NCI-H345 (cell line): ENCODE measurements at regions not wholly inside any gene's neighbourhood (a gene's known extent, or its start where the extent isn't known, plus 50 kb on each side); places are given as distances from the start of the nearest gene placed in this dataset.
"Not testable (repeated sequence)": the region's sequence is repeated elsewhere in the genome, so short reads cannot be mapped to it uniquely, and the experiment has no call there.

ENCODE experiments used
- DNase-seq: peaks from one replicate; lab custom pipeline; 2025; lab: John Stamatoyannopoulos, UW

DNA sequence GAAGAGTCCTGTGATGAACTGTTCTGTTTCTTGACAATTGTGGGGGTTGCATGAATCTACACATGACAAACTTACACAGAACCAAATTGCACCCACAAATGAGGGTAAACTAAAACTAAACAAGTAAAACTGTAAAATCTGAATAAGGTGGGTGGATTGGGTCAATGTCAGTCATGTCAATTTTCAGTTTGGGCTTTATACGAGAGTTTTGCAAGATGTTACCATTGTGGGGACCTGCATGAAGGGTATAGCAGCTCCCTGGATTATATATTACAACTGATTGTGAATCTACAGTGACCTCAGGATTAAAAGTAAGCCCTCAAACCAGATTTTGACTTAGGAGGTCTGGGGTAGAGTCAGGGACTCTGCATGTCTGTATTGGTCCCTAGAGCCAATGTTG, 101.5 kb upstream of the LHX5 start:
- no peak for DNase-seq

DNA sequence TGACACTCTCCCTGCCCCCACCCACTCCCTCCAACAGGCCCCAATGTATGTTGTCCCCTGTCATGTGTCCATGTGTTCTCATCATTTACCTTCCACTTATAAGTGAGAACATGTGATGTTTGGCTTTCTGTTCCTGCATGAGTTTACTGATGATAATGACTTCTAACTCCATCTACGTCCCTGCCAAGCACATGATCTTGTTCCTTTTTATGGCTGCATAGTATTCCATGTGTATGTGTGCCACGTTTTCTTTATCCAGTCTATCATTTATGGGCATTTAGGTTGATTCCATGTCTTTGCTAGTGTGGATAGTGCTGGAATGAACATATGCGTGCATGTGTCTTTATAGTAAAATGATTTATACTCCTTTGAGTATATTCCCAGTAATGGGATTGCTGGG, 100.0 kb upstream of the LHX5 start:
- DNase-seq, result no peak

- DNase-seq, result no peak
Observed at GRCh38 chr12:113569806-113570205, 98.1 kb upstream of the LHX5 start.

- no peak for DNase-seq
Observed at GRCh38 chr12:113568021-113568420, 96.3 kb upstream of the LHX5 start.

DNA sequence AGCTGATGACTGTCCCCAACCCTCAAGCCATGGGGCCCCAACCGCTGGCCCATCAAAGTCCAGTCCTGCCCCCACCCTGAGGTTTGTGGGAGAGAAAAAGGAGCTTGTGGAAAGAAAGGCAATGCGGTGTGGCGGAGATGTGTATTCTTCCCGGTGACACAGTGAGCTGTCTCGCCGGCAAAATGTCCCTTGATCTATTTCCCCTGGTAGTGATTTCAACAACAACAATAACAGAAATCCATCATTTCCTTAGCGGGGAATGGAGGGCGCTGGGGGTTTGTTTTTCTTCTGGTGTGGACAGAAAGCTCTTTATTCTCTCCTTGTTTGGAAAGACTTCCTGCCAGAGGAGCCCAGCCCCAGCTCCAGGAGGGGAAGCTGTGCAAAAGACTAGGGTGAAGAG, 93.7 kb upstream of the LHX5 start:
- no peak for DNase-seq

- no peak for DNase-seq
Observed at GRCh38 chr12:113561068-113561780, 89.6 kb upstream of the LHX5 start.

DNA sequence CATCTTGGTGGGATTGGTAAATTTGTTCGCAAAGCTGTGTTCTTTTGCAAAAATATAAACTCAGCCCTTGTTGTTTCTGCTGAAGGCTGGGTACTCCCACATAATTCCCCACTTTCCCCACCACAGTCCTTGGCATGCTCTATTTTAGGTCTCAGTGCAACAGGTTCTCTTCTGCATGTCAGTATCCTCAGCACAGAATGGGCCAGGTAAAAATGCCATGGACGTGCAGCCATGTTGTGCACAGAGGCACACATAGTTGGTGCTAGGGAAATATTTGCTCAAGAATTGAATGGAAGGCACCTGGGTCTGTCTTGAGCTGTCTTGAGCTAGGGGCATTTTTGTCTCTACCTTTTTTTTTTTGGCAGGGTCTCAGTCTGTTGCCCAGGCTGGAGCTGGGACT, 87.8 kb upstream of the LHX5 start:
- no peak for DNase-seq

DNA sequence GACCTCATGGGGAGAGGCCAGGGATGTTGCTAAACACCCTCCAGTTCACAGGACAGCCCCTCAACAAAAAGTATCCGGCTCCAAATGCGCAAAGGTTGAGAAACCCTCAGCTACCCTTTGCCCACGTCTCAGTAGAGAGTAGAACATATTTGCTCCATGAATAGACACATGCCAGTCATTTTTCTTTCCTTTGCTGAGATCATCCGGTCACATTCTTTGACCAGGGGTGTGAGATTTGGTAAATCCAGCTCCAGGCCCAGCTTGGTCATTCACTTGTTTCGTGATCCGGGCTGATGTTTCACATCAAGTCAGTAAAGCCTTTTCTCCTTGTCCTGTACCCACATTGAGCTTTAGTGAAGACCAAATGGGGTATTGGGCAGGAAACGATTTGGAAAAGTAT, 83.6 kb upstream of the LHX5 start:
- no peak for DNase-seq

DNA sequence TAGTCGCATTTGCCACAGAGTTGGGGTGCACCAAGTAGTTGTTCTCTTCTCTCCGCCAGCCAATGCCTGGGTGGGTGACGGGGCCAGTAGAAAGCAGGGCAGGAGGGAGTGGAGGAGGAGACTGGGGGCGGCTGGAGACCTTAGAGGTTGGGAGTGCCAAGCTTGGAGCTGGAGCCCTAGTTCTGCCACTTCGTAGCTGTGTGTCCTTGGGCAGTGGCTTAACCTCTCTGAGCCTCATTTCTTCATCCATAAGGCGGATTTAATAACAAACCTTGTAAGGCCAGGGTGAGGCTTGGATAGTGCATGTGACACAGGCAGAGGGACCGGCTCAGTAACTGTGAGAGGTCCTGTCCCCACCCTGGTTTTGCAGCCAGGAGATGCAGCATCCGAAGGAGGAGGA, 81.1 kb upstream of the LHX5 start:
- no peak for DNase-seq

GRCh38 chr12:113551563-113551962, 79.9 kb upstream of the LHX5 start:
- no peak for DNase-seq

DNA sequence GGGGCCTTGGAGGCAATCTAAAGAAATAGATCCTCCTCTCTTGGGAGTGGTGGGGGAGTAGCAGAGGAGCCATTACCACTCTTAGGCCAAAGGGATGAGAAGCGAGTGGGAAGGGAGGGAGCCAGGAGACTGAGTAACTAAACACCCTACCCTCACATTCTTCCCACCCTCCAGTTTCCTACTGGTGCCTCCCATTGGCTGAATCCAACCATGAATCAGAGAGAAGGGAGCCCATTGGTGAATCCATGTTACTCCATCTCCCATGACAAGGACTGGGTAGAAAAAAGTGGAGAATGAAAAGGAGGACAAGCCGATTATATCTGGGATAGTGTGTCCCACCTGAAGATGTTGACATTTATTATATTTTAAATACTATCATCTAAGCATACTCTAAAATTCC, 76.8 kb upstream of the LHX5 start:
- no peak for DNase-seq

GRCh38 chr12:113546916-113547863, 75.5 kb upstream of the LHX5 start:
- no peak for DNase-seq

- DNase-seq, result no peak
Observed at GRCh38 chr12:113537751-113538087, 66.0 kb upstream of the LHX5 start.

DNA sequence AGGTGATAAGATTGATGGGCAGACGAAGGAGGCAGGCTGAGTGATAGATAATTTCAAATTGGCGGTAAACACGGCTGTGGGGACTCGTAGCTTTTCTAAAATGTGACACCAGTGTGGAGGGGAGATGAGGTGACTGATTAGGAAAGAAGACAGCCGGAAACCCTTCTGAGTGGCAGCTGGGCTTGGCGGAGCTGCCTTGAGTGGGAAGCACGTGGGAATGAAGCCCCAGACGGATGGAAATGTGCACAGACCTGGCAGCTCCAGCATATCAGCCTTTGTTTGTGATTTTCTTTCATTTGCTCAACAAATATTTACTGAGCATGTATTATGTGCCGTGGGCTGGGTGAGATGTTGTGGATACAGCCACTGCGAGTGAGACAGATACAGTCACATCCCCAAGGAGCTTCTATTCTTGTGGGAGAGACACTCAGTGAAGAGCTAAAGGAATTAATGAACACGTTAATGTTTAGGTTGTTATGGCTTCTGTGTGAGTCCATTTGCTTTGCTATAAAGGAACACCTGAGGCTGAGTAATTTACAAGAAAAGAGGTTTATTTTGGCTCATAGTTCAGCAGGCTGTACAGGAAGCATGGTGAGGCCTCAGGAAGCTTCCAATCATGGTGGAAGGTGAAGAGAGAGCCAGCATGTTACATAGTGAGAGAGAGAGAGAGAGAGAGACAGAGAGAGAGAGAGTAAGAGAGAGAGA, 65.5 kb upstream of the LHX5 start:
- no peak for DNase-seq

DNA sequence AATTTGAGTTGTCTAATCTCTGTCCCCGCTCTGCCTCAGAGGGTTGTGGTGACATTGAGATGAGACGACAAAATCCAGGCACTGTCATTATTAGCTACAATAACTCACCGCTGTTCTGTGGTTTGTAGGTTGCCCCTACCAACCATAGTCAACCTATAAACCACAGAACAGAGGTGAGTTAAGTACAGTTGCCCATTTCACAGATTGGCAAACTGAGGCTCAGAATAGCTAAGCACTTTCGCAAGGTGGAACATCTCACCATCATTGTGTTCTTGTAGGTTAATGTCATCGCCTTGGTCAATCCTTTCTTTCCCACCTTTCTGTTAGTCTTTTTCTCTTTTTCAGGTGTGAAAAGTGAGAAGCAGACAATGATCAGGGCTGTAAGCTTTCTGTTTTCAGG, 63.4 kb upstream of the LHX5 start:
- no peak for DNase-seq

GRCh38 chr12:113534555-113534954, 62.9 kb upstream of the LHX5 start:
- no peak for DNase-seq

- DNase-seq, result no peak
Observed at GRCh38 chr12:113533842-113534375, 62.2 kb upstream of the LHX5 start.

DNA sequence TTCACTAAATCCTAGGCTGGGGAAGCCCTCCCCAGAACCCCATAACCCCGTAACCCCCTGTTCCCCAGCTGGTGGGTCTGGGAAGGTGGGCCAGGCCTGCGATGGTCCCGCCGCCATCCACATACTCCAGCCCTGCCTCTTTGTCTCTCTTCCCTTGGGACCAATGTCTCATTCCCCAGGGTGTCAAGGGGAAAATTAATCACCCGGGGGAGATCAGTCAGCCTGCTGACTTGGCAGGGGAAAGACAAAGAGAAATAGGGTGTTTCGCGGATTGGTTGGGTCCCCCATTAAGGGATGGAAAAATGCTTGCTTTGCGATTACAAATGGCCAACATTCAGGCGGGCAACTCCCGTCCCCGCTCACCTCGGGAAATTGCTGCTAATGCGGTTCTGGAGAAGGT, 60.6 kb upstream of the LHX5 start:
- DNase-seq, result no peak

- not testable (repeated sequence) for DNase-seq
Observed at GRCh38 chr12:113531073-113531472, 59.4 kb upstream of the LHX5 start.

- no peak for DNase-seq
Observed at GRCh38 chr12:113528606-113529293, 57.1 kb upstream of the LHX5 start.

GRCh38 chr12:113525066-113525465, 53.4 kb upstream of the LHX5 start:
- no peak for DNase-seq

GRCh38 chr12:113524495-113524894, 52.8 kb upstream of the LHX5 start:
- DNase-seq, result no peak
